ENCODE measurements at regions not wholly inside any gene's neighbourhood (a gene's known extent, or its start where the extent isn't known, plus 50 kb on each side); places are given as distances from the start of the nearest gene placed in this dataset.

DNA sequence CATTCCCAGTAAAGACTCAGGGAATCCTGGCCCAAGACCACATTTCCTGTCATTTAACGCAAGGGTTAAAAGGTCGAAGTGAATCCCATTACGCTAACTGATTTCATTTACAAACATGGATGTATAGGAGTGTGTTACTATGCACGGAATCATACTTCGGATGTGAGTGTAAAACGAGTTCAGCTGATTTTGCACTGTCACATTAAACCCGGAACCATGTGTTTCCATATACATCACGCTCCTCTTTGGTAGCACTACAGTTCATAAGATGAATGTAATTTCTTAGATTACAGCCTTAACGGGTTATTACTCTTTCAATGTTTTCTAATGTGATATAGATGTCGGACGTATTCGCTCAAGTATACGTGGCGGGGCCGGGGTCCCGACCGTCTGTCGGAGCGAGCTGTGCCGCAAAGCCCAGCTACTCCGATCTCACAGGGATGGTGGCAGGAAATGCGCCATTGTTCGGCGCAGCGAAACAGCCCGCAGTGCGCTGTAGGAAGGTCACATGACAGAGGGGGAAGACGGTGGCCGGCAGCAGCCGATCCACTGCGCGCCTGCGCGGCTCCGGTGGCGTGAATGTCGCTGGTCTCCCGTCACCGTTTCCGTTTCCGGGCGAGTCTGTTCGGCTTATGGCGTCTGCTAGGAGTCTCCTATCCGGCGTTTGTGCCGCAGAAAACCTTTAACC is 97.3 kb downstream of the NPAP1 start:
- Histone ChIP-seq H4K8ac (replicated peaks; ENCODE audit: insufficient read length, low read depth, low read length) (peak overlapping the region; percentile 32), H3K4ac (ENCODE audit: low read depth, low read length) (no peak overlapping the region; the same call in 1 of the 2 replicates), H3K23ac (ENCODE audit: insufficient read length, low read depth, low read length) (no peak overlapping the region), H3K9me3 (ENCODE audit: control insufficient read depth, low read depth, low read length) (peaks cover 37% of the 10 kb centered on the region), H3K79me2 (ENCODE audit: insufficient read depth, low read length) (no peaks in the 10 kb centered on the region), H2BK120ac (ENCODE audit: low read depth, low read length, poor library complexity, severe bottlenecking) (no peak overlapping the region), H3K79me1 (ENCODE audit: insufficient read depth, low read depth, low read length, poor library complexity, severe bottlenecking) (no peaks in the 10 kb centered on the region), H2BK12ac (ENCODE audit: insufficient read length, low read depth, low read length) (no peak overlapping the region), H2BK20ac (ENCODE audit: low read depth, low read length, poor library complexity, severe bottlenecking) (no peak overlapping the region), H3K23me2 (ENCODE audit: insufficient read length, low read depth, low read length, poor library complexity, severe bottlenecking) (no peaks in the 10 kb centered on the region), H3K4me1 (ENCODE audit: insufficient read depth, low read length) (no peaks in the 10 kb centered on the region; the same call in 1 of the 2 replicates), H3K27ac (ENCODE audit: insufficient read length, low read depth, low read length) (peak overlapping the region; percentile 87), H4K5ac (ENCODE audit: insufficient read length, low read depth, low read length) (no peak overlapping the region), H3K4me2 (ENCODE audit: insufficient read depth, insufficient read length, low read length) (peak overlapping the region; percentile 60), H3K9ac (ENCODE audit: extremely low read depth, insufficient read length, low read length) (peak overlapping the region; percentile 70), H4K91ac (ENCODE audit: insufficient read length, low read depth, low read length) (no peak overlapping the region), H3K56ac (ENCODE audit: insufficient read length, low read depth, low read length) (no peak overlapping the region), H3K14ac (ENCODE audit: insufficient read depth, low read length) (peak overlapping the region; percentile 78; the same call in 1 of the 2 replicates), H4K20me1 (ENCODE audit: control insufficient read depth, insufficient read depth, insufficient read length) (no peaks in the 10 kb centered on the region), H2AK5ac (ENCODE audit: insufficient read length, low read length) (no peak overlapping the region), H3T11ph (ENCODE audit: low read length) (peak overlapping the region; percentile 26), H2BK5ac (ENCODE audit: insufficient read length, low read length) (no peak overlapping the region), H3K27me3 (ENCODE audit: insufficient read depth, low read length) (no peaks in the 10 kb centered on the region), H2BK15ac (ENCODE audit: low read depth, low read length) (no peak overlapping the region), H2AFZ (ENCODE audit: low read length) (no peak overlapping the region), H3K18ac (ENCODE audit: insufficient read length, low read depth, low read length) (peak overlapping the region; percentile 90)
- no CpG with 5 or more reads among the region's 47 CpGs for WGBS (ENCODE audit: extremely low coverage, insufficient read length, low lambda C conversion rate)
- H3K36me3 Mint-ChIP-seq (ENCODE audit: insufficient read depth in 1 of 3, low read depth in 3 of 3) = peaks cover 0 to 7% (median 4%) of the 10 kb centered on the region in 3 experiments; a peak in 4 of 7 replicates
- peaks cover 50 to 58% of the 10 kb centered on the region in 2 experiments for H3K9me3 Mint-ChIP-seq
- peak overlapping the region; percentile 87 to 90 for H3K4me3 Mint-ChIP-seq
- TF ChIP-seq, protein P1, sequence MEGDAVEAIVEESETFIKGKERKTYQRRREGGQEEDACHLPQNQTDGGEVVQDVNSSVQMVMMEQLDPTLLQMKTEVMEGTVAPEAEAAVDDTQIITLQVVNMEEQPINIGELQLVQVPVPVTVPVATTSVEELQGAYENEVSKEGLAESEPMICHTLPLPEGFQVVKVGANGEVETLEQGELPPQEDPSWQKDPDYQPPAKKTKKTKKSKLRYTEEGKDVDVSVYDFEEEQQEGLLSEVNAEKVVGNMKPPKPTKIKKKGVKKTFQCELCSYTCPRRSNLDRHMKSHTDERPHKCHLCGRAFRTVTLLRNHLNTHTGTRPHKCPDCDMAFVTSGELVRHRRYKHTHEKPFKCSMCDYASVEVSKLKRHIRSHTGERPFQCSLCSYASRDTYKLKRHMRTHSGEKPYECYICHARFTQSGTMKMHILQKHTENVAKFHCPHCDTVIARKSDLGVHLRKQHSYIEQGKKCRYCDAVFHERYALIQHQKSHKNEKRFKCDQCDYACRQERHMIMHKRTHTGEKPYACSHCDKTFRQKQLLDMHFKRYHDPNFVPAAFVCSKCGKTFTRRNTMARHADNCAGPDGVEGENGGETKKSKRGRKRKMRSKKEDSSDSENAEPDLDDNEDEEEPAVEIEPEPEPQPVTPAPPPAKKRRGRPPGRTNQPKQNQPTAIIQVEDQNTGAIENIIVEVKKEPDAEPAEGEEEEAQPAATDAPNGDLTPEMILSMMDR (conservative IDR thresholded peaks at IDR 0.05) = no peak
- peak overlapping the region; percentile 99 for H3K27ac Mint-ChIP-seq
- peaks cover 17 to 20% of the 10 kb centered on the region in 2 experiments for H3K4me1 Mint-ChIP-seq
- DNase-seq = peak; percentile 93
- H3K27me3 Mint-ChIP-seq (ENCODE audit: low read depth) = no peaks in the 10 kb centered on the region; the same call in 1 of the 2 replicates

All from H9 (cell line).